Astrocyte (in vitro differentiated cells and primary cell): ENCODE measurements at regions not wholly inside any gene's neighbourhood (a gene's known extent, or its start where the extent isn't known, plus 50 kb on each side); places are given as distances from the start of the nearest gene placed in this dataset.

Experiments
- DNase-seq: peaks from one replicate; pipeline ENCODE4 v3.0.0-alpha.2; 2010; ENCODE audit warnings: low read depth
- FAIRE-seq: peaks from 2 replicates; lab custom pipeline; 2011; peaks lifted over from hg19 to GRCh38; lab: Jason Lieb, UNC
- H2AFZ ChIP-seq: 2 replicates; pipeline ENCODE4 v1.6.0; 2012; ENCODE audit warnings: low read depth, low read length, inconsistent platforms
- H3K27ac ChIP-seq: 2 replicates; pipeline ENCODE4 v1.5.1; 2011; ENCODE audit warnings: low read depth, low read length, inconsistent platforms
- H3K27me3 ChIP-seq: 2 replicates; pipeline ENCODE4 v1.6.0; 2011; ENCODE audit warnings: low read length, inconsistent platforms; ENCODE audit not compliant: insufficient read depth
- H3K36me3 ChIP-seq: 2 replicates; pipeline ENCODE4 v1.5.1; 2011; ENCODE audit warnings: low read length, inconsistent platforms; ENCODE audit not compliant: insufficient read depth
- H3K4me1 ChIP-seq: 2 replicates; pipeline ENCODE4 v1.5.1; 2011; ENCODE audit warnings: low read length, inconsistent platforms; ENCODE audit not compliant: insufficient read depth
- H3K4me2 ChIP-seq: 2 replicates; pipeline ENCODE4 v1.6.0; 2012; ENCODE audit warnings: low read length, inconsistent platforms
- H3K4me3 ChIP-seq: 2 replicates; pipeline ENCODE4 v1.5.1; 2011; ENCODE audit warnings: low read depth, mild to moderate bottlenecking, low read length, inconsistent platforms; ENCODE audit not compliant: insufficient read depth
- H3K79me2 ChIP-seq: 2 replicates; pipeline ENCODE4 v1.6.0; 2012; ENCODE audit warnings: mild to moderate bottlenecking, low read length, inconsistent platforms; ENCODE audit not compliant: insufficient read depth
- H3K9ac ChIP-seq: 2 replicates; pipeline ENCODE4 v1.6.0; 2012; ENCODE audit warnings: mild to moderate bottlenecking, low read length, inconsistent platforms
- H3K9me3 ChIP-seq: 2 replicates; pipeline ENCODE4 v1.5.1; 2012; ENCODE audit warnings: low read depth, mild to moderate bottlenecking, low read length, inconsistent platforms; ENCODE audit not compliant: insufficient read depth
- H4K20me1 ChIP-seq: 2 replicates; pipeline ENCODE4 v1.6.0; 2012; ENCODE audit warnings: low read length, inconsistent platforms; ENCODE audit not compliant: insufficient read depth
- H3K27ac Mint-ChIP-seq: one replicate; pipeline ENCODE4 v1.8.0; 2021; ENCODE audit warnings: mild to moderate bottlenecking, mixed read lengths; ENCODE audit not compliant: unreplicated experiment
- H3K27me3 Mint-ChIP-seq: one replicate; pipeline ENCODE4 v1.8.0; 2021; ENCODE audit warnings: low read depth, mixed read lengths; ENCODE audit not compliant: unreplicated experiment
- H3K36me3 Mint-ChIP-seq: one replicate; pipeline ENCODE4 v1.8.0; 2021; ENCODE audit warnings: low read depth, mixed read lengths; ENCODE audit not compliant: unreplicated experiment
- H3K4me1 Mint-ChIP-seq: one replicate; pipeline ENCODE4 v1.8.0; 2021; ENCODE audit warnings: low read depth, mixed read lengths; ENCODE audit not compliant: unreplicated experiment
- H3K4me3 Mint-ChIP-seq: one replicate; pipeline ENCODE4 v1.8.0; 2021; ENCODE audit warnings: mild to moderate bottlenecking, moderate library complexity, mixed read lengths; ENCODE audit not compliant: unreplicated experiment
- H3K9me3 Mint-ChIP-seq: one replicate; pipeline ENCODE4 v1.8.0; 2021; ENCODE audit warnings: mild to moderate bottlenecking, mixed read lengths; ENCODE audit not compliant: unreplicated experiment
- EZH2 ChIP-seq: IDR thresholded peaks from 2 replicates; pipeline ENCODE4 v1.6.1; 2012; ENCODE audit warnings: mild to moderate bottlenecking, low read length, inconsistent platforms; ENCODE audit not compliant: insufficient read depth
- TF ChIP-seq, protein P1 (sequence below): IDR thresholded peaks from 2 replicates; pipeline ENCODE4 v1.5.1; 2011; ENCODE audit warnings: low read depth, mild to moderate bottlenecking, inconsistent platforms, low read length, moderate library complexity; ENCODE audit not compliant: insufficient read depth

DNA sequence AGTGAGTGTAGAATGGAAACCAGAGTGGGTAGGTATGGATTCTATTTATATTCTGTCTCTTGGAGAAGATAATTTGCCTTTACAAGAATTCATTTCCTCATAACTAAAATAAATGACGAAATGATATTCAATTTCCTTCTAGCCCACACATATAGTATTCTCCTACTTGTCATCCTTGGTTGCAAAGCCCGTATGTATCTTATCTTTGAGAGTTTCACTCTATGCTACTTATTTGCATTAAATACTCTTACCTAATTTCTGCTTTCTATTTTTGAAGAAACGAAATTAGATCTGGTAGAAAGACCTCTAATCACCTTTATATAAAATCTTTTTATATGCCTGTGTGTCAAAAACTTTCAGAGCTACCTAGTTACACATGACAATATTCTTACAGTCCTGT is 457.7 kb downstream of the NKX6-1 start:
- Mint-ChIP-seq H3K4me1 (peaks cover 3% of the 10 kb centered on the region), H3K27ac (no peak overlapping the region), H3K9me3 (no peaks in the 10 kb centered on the region), H3K4me3 (no peak overlapping the region), H3K36me3 (no peaks in the 10 kb centered on the region), H3K27me3 (no peaks in the 10 kb centered on the region)
- no peaks in the 10 kb centered on the region for H3K4me1 ChIP-seq
- H3K79me2 ChIP-seq, result no peaks in the 10 kb centered on the region
- H3K9ac ChIP-seq, result no peak overlapping the region
- no peak overlapping the region for H3K27ac ChIP-seq
- no peaks in the 10 kb centered on the region for H3K36me3 ChIP-seq
- no peaks in the 10 kb centered on the region for H3K9me3 ChIP-seq
- H3K4me2 ChIP-seq, result no peak overlapping the region
- TF ChIP-seq, protein P1, sequence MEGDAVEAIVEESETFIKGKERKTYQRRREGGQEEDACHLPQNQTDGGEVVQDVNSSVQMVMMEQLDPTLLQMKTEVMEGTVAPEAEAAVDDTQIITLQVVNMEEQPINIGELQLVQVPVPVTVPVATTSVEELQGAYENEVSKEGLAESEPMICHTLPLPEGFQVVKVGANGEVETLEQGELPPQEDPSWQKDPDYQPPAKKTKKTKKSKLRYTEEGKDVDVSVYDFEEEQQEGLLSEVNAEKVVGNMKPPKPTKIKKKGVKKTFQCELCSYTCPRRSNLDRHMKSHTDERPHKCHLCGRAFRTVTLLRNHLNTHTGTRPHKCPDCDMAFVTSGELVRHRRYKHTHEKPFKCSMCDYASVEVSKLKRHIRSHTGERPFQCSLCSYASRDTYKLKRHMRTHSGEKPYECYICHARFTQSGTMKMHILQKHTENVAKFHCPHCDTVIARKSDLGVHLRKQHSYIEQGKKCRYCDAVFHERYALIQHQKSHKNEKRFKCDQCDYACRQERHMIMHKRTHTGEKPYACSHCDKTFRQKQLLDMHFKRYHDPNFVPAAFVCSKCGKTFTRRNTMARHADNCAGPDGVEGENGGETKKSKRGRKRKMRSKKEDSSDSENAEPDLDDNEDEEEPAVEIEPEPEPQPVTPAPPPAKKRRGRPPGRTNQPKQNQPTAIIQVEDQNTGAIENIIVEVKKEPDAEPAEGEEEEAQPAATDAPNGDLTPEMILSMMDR, result no peak
- TF ChIP-seq EZH2, result no peak
- no peak overlapping the region for H2AFZ ChIP-seq
- H3K4me3 ChIP-seq, result no peak overlapping the region
- no peak for DNase-seq
- no peaks in the 10 kb centered on the region for H3K27me3 ChIP-seq
- no peaks in the 10 kb centered on the region for H4K20me1 ChIP-seq
- no peak for FAIRE-seq

DNA sequence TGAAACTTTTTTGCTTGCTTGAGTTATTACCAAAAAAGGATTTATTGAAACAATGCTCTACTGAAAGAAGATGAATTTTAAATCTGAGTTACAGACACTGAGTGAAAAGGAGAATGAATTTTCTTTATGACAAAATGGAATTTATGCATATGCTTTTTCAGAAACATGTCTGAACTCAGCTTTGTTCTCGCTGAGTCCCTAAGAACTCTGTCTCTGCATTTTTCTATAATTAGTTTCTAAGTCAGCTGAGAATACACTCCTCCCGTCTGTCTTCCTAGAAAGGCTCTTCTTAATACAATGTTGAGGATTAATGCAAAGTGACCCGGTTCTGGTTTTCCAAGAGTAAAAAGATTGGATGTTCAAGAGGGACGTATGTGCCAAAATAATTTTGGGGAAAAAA is 463.5 kb downstream of the NKX6-1 start:
- DNase-seq (no peak), FAIRE-seq (no peak)
- no peak overlapping the region for H3K4me2 ChIP-seq
- H3K4me3 ChIP-seq, result no peak overlapping the region
- Mint-ChIP-seq H3K9me3 (no peaks in the 10 kb centered on the region), H3K4me1 (peaks cover 3% of the 10 kb centered on the region), H3K4me3 (no peak overlapping the region), H3K27me3 (no peaks in the 10 kb centered on the region), H3K36me3 (no peaks in the 10 kb centered on the region), H3K27ac (no peak overlapping the region)
- H3K4me1 ChIP-seq, result no peaks in the 10 kb centered on the region
- no peak overlapping the region for H2AFZ ChIP-seq
- TF ChIP-seq, protein P1, result no peak
- TF ChIP-seq EZH2, result no peak
- no peak overlapping the region for H3K27ac ChIP-seq
- H4K20me1 ChIP-seq, result no peaks in the 10 kb centered on the region
- H3K27me3 ChIP-seq, result no peaks in the 10 kb centered on the region
- no peaks in the 10 kb centered on the region for H3K36me3 ChIP-seq
- no peak overlapping the region for H3K9ac ChIP-seq
- no peaks in the 10 kb centered on the region for H3K79me2 ChIP-seq
- H3K9me3 ChIP-seq, result no peaks in the 10 kb centered on the region

DNA sequence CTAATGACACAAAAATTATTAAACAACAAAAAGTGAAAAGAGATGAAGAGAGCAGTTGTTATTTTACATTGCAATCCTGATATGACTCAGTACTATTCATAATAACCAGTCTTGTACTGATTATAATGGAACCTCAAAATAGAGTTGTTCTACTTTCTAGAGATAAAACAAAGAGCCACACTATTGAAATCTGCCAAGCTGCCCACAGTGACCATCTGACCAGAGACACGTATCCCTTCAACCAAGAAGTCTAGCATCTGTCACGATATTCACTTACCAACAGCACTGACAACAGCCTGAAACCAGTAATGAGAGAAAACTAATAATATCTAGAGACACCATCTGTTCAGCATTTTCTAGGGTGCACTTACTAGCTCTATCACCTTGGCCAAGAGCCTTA is 466.7 kb downstream of the NKX6-1 start:
- no peaks in the 10 kb centered on the region for H3K4me1 ChIP-seq
- H3K27me3 ChIP-seq, result no peaks in the 10 kb centered on the region
- no peak for TF ChIP-seq EZH2
- TF ChIP-seq, protein P1, result no peak
- no peak for DNase-seq
- no peak overlapping the region for H2AFZ ChIP-seq
- no peaks in the 10 kb centered on the region for H3K9me3 ChIP-seq
- H3K79me2 ChIP-seq, result no peaks in the 10 kb centered on the region
- Mint-ChIP-seq H3K27me3 (peaks cover 2% of the 10 kb centered on the region), H3K27ac (no peak overlapping the region), H3K4me3 (no peak overlapping the region), H3K4me1 (peaks cover 3% of the 10 kb centered on the region), H3K36me3 (no peaks in the 10 kb centered on the region), H3K9me3 (no peaks in the 10 kb centered on the region)
- no peak overlapping the region for H3K27ac ChIP-seq
- H3K4me2 ChIP-seq, result no peak overlapping the region
- H3K4me3 ChIP-seq, result no peak overlapping the region
- no peak overlapping the region for H3K9ac ChIP-seq
- H4K20me1 ChIP-seq, result no peaks in the 10 kb centered on the region
- FAIRE-seq, result no peak
- no peaks in the 10 kb centered on the region for H3K36me3 ChIP-seq
